Stimulated activated CD4-positive, alpha-beta T cell treated with anti-CD3 and anti-CD28 coated beads, Interleukin-1b, Interleukin-23, amount 100 ng/mL, for 48 hours (primary cell): ENCODE measurements at regions not wholly inside any gene's neighbourhood (a gene's known extent, or its start where the extent isn't known, plus 50 kb on each side); places are given as distances from the start of the nearest gene placed in this dataset.
"Not testable (repeated sequence)": the region's sequence is repeated elsewhere in the genome, so short reads cannot be mapped to it uniquely, and the experiment has no call there.

Source experiments
- DNase-seq: peaks from one replicate; pipeline ENCODE4 v3.0.0-alpha.2; 2020

- DNase-seq = not testable (repeated sequence)
Measured at GRCh38 chr13:50510885-50511545, 332.5 kb downstream of the DLEU7 start.

- no peak for DNase-seq
Measured at GRCh38 chr13:50511877-50512341, 331.6 kb downstream of the DLEU7 start.

- DNase-seq = peak; percentile 14
Measured at GRCh38 chr13:50512474-50513299, 330.8 kb downstream of the DLEU7 start.

GRCh38 chr13:50513300-50513877 is 330.1 kb downstream of the DLEU7 start:
- DNase-seq = no peak

GRCh38 chr13:50514249-50514648 is 329.2 kb downstream of the DLEU7 start:
- DNase-seq = no peak

- DNase-seq = no peak
Measured at GRCh38 chr13:50518131-50518530, 325.4 kb downstream of the DLEU7 start.

- no peak for DNase-seq
Measured at GRCh38 chr13:50518781-50519201, 324.7 kb downstream of the DLEU7 start.

- DNase-seq = no peak
Measured at GRCh38 chr13:50519866-50520265, 323.6 kb downstream of the DLEU7 start.

- no peak for DNase-seq
Measured at GRCh38 chr13:50521006-50521830, 322.3 kb downstream of the DLEU7 start.

- no peak for DNase-seq
Measured at GRCh38 chr13:50521831-50522149, 321.7 kb downstream of the DLEU7 start.

- DNase-seq = no peak
Measured at GRCh38 chr13:50522506-50522905, 321.0 kb downstream of the DLEU7 start.

GRCh38 chr13:50523307-50523706 is 320.2 kb downstream of the DLEU7 start:
- DNase-seq = no peak

GRCh38 chr13:50524560-50524959 is 318.9 kb downstream of the DLEU7 start:
- no peak for DNase-seq

GRCh38 chr13:50526661-50527071 is 316.8 kb downstream of the DLEU7 start:
- DNase-seq = no peak

- no peak for DNase-seq
Measured at GRCh38 chr13:50527188-50527587, 316.3 kb downstream of the DLEU7 start.

GRCh38 chr13:50527612-50528509 is 315.6 kb downstream of the DLEU7 start:
- peak; percentile 7 for DNase-seq

- DNase-seq = peak; percentile 22
Measured at GRCh38 chr13:50529154-50529882, 314.2 kb downstream of the DLEU7 start.

- no peak for DNase-seq
Measured at GRCh38 chr13:50531917-50532899, 311.3 kb downstream of the DLEU7 start.

- DNase-seq = no peak
Measured at GRCh38 chr13:50535050-50535449, 308.4 kb downstream of the DLEU7 start.

- no peak for DNase-seq
Measured at GRCh38 chr13:50537029-50537428, 306.5 kb downstream of the DLEU7 start.
